HG03432 (cell line): ENCODE measurements at regions not wholly inside any gene's neighbourhood (a gene's known extent, or its start where the extent isn't known, plus 50 kb on each side); places are given as distances from the start of the nearest gene placed in this dataset.
"Not testable (repeated sequence)": the region's sequence is repeated elsewhere in the genome, so short reads cannot be mapped to it uniquely, and the experiment has no call there.

Source experiments
- ATAC-seq: cut with Tn5 transposase; IDR thresholded peaks from one replicate; pipeline ENCODE4 v1.9.1; 2021; ENCODE audit warnings: mild to moderate bottlenecking, moderate library complexity; ENCODE audit not compliant: unreplicated experiment

- ATAC-seq = no peak
These were observed 264.5 kb upstream of the LRP1B start for GRCh38 chr2:142395291-142395690.

DNA sequence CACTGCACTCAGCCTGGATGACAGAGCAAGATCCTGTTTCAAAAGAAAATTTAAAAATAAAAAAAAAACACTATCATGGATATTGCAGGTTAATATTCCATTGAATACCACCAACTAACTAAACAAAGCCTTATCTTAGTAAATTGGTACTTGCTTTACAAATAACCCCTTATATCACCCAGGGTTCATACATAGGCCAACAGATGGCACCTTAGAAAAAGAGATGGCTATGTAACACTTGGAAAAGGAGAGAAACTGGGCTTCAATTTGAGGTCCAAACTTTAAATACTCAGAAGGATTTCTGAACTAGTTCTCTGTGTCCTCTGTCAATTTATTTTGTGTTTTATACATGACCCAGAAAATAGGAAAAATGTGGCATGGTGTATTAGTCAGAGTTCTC lies 249.6 kb upstream of the LRP1B start:
- ATAC-seq = no peak

GRCh38 chr2:142362069-142362468 lies 231.3 kb upstream of the LRP1B start:
- ATAC-seq = not testable (repeated sequence)

- no peak for ATAC-seq
These were observed 216.9 kb upstream of the LRP1B start for GRCh38 chr2:142347751-142348150.

DNA sequence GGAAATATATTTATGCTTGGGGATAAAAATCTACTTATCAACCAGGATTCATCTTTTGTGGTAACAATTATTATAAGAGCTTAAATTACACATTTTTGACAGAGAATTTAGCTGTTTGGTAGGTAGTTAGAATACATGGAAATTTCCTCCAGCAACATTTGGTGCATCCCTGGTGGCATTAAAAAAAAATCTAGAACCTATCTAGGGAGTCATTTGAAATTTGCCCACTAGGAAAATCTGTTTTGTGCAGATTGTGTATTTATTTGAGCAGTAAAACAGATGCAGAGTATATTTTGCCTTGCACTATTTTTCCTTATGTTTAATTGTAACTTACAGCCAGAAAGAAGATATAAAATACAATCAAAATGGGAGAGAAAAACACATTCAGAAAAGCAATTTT lies 208.4 kb upstream of the LRP1B start:
- ATAC-seq = no peak

DNA sequence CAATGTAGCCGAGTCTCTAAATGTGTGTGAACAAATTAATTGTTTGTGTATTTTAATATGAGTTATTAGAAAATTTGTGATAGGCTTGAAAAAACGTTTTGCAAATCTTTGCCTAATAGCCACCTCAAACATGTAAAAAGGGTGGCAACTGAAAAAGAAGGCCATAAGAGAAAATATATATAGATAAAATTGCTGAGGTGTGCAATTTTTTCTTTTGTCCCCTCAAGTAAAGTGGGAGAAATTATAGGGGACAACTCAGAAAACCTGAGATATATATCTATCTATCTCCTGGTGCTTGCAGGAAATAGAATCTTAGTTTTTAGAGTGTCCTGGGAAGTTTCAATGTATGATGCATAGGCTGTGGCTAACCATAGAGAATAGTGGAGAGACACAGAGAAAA lies 201.4 kb upstream of the LRP1B start:
- no peak for ATAC-seq

GRCh38 chr2:142330458-142330857 lies 199.6 kb upstream of the LRP1B start:
- no peak for ATAC-seq

DNA sequence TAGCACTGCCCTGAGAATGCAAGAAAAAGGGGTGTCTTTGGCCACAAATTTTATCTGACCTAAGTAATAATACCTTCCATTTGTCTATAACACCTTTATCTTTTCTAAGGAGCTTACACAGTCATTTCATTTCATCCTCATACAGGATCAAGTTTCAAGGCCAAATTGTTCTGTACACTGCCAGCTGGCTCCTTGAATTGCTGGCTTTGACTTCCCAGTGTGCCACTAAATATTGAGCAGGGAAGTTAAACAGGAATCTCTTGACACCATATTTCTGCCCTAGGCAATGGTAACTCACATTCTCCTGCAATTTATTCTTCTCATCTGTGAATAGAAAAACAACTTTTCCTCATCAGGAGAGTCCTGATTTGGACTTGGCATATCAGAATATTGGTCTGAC lies 195.1 kb upstream of the LRP1B start:
- ATAC-seq = no peak

- no peak for ATAC-seq
These were observed 192.4 kb upstream of the LRP1B start for GRCh38 chr2:142323206-142323605.

GRCh38 chr2:142321706-142322280 lies 191.0 kb upstream of the LRP1B start:
- ATAC-seq = no peak

GRCh38 chr2:142320067-142320466 lies 189.3 kb upstream of the LRP1B start:
- ATAC-seq = no peak

- no peak for ATAC-seq
These were observed 185.2 kb upstream of the LRP1B start for GRCh38 chr2:142316049-142316448.

GRCh38 chr2:142315346-142315745 lies 184.5 kb upstream of the LRP1B start:
- ATAC-seq = no peak

GRCh38 chr2:142314164-142314563 lies 183.3 kb upstream of the LRP1B start:
- no peak for ATAC-seq

- ATAC-seq = no peak
These were observed 179.7 kb upstream of the LRP1B start for GRCh38 chr2:142310530-142310929.

DNA sequence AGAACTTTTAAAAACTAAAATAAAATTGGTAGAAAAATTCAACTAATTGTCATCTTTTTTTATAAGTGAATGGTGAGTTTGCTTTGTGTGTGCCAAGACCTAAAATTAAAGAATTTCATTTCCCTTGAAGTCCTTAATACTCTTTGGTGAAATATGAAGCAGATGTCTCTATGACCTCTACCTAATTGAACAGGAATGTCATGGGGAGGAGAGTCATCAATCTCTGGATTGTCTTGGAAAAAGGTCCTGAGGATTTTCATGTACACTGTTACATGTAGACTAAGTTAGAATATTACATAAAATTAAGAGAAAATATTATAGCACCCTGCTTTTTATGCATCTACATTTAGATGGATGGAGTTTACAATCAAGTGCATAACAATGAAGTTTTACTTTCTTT lies 177.9 kb upstream of the LRP1B start:
- ATAC-seq = no peak

- ATAC-seq = no peak
These were observed 176.8 kb upstream of the LRP1B start for GRCh38 chr2:142307616-142308115.

DNA sequence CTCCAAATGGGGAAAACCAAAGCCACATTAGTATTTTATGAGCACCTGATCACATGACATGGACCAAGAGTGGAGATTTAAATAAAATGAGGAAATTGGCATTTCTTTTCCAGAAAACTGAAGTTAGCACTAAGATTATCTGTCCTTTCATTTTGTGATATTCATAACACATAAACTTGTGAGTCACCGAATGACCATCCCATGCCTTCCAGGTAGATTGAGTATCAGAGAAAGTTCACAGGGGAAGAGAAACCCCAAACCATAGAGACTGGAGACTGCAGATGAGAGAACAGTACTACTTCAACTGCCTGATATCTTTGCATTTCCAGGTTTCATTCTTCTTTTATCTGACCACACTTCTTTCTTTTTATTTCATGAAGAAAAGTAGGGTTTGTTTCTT lies 176.3 kb upstream of the LRP1B start:
- ATAC-seq = no peak

- no peak for ATAC-seq
These were observed 175.3 kb upstream of the LRP1B start for GRCh38 chr2:142306131-142306530.

DNA sequence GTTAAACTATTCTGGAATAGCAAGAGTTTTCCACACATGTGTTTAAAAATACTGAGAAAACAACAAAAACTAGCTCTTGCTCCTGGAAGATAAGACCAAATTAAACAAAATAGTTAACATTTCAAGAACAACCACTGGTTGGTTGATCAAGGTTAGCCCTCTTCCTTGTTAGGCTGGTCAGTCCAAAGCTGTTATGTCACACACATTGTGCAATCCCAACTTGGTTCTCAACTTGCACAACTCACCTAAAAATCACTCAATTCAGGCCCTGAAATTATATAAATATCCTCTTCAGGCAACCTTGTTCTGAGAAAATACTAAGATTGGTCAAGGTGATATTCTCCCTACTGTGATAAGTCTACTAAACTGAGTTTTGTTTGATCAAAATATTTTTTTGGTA lies 169.7 kb upstream of the LRP1B start:
- no peak for ATAC-seq

DNA sequence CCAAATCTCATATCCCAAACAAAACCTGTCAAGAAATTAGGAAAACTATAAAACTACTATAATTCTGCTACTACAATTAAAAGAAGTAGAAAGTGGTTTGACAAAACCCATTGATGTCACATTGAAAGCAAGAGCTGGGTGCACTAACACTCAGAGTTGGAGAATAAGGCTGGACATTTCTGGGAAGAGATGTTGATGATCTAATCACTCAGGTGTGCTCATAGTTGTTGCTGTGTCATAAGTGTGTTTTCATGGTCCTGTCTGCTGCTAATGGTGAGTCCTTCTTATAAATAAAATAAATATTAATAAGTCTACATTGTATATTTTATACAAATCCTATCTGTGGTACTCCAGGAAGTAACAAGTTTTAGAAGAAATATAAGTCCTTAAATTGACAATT lies 168.2 kb upstream of the LRP1B start:
- ATAC-seq = no peak

- no peak for ATAC-seq
These were observed 163.4 kb upstream of the LRP1B start for GRCh38 chr2:142294225-142294624.

DNA sequence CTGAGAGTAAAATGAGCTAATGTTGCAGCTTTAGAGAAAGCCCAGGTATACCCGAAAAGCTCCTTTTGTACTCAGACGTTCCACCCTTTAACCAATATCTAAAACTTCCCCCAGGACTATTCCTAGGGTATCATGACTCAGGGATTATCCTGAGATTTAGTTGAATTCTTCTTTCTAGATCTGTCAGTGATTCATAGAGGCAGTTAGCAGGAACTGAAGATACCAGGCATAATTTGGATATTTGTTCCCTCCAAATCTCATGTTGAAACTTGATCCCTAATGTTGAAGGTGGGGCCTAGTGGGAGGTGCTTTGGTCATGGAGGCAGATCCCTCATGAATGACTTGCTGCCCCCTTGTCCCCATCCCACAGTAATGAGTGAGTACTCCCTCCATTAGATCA lies 161.2 kb upstream of the LRP1B start:
- ATAC-seq = no peak
